Upper lobe of left lung (tissue), 4 donors: ENCODE measurements at regions not wholly inside any gene's neighbourhood (a gene's known extent, or its start where the extent isn't known, plus 50 kb on each side); places are given as distances from the start of the nearest gene placed in this dataset.
"Not testable (repeated sequence)": the region's sequence is repeated elsewhere in the genome, so short reads cannot be mapped to it uniquely, and the experiment has no call there.

ENCODE experiments used
- CTCF ChIP-seq, 6 experiments: fragments of 450-650 bp in 4 of 6; fragments of 200-600 bp in 2 of 6; sonication (generic) in 2 of 6; IDR thresholded peaks; one replicate each; pipeline ENCODE4 v1.5.1; 2016 to 2019; ENCODE audit warnings: antibody characterized with exemption in 6 of 6
- POLR2A ChIP-seq, 4 donors: fragments of 450-650 bp; IDR thresholded peaks; one replicate each; pipeline ENCODE4 v1.5.1; 2016 to 2017; ENCODE audit warnings: antibody characterized with exemption in 4 of 4, mild to moderate bottlenecking in 2 of 4

GRCh38 chr5:143982957-143983356, 171.0 kb downstream of the HMHB1 start:
- TF ChIP-seq POLR2A, CTCF (IDR thresholded peaks at IDR 0.05): not testable (repeated sequence)
